GM21390 (cell line): ENCODE measurements at regions not wholly inside any gene's neighbourhood (a gene's known extent, or its start where the extent isn't known, plus 50 kb on each side); places are given as distances from the start of the nearest gene placed in this dataset.

Experiments
- ATAC-seq: cut with Tn5 transposase; IDR thresholded peaks from one replicate; pipeline ENCODE4 v1.9.1; 2021; ENCODE audit not compliant: unreplicated experiment

GRCh38 chr6:126603410-126603809, 263.5 kb downstream of the CENPW start:
- ATAC-seq: no peak

- ATAC-seq: no peak
These were observed 265.2 kb downstream of the CENPW start for GRCh38 chr6:126605089-126605488.

GRCh38 chr6:126607289-126607688, 267.4 kb downstream of the CENPW start:
- no peak for ATAC-seq

- ATAC-seq: no peak
These were observed 268.8 kb downstream of the CENPW start for GRCh38 chr6:126608681-126609080.

- ATAC-seq: no peak
These were observed 275.0 kb downstream of the CENPW start for GRCh38 chr6:126614642-126615504.

GRCh38 chr6:126616866-126617265, 277.0 kb downstream of the CENPW start:
- ATAC-seq: no peak

- no peak for ATAC-seq
These were observed 278.9 kb downstream of the CENPW start for GRCh38 chr6:126618639-126619343.

GRCh38 chr6:126620719-126621118, 280.8 kb downstream of the CENPW start:
- ATAC-seq: no peak

- no peak for ATAC-seq
These were observed 285.1 kb downstream of the CENPW start for GRCh38 chr6:126625019-126625418.

GRCh38 chr6:126628125-126628524, 288.2 kb downstream of the CENPW start:
- peak; percentile 72 for ATAC-seq

GRCh38 chr6:126631363-126631762, 291.4 kb downstream of the CENPW start:
- no peak for ATAC-seq

GRCh38 chr6:126632271-126632670, 292.4 kb downstream of the CENPW start:
- ATAC-seq: no peak

- no peak for ATAC-seq
These were observed 293.5 kb downstream of the CENPW start for GRCh38 chr6:126633373-126633772.

GRCh38 chr6:126640356-126640755, 300.4 kb downstream of the CENPW start:
- no peak for ATAC-seq

GRCh38 chr6:126640921-126641320, 301.0 kb downstream of the CENPW start:
- ATAC-seq: no peak

GRCh38 chr6:126641641-126642040, 301.7 kb downstream of the CENPW start:
- ATAC-seq: no peak

GRCh38 chr6:126643352-126643751, 303.4 kb downstream of the CENPW start:
- no peak for ATAC-seq

- ATAC-seq: no peak
These were observed 311.0 kb downstream of the CENPW start for GRCh38 chr6:126650931-126651330.

GRCh38 chr6:126657561-126658175, 317.8 kb downstream of the CENPW start:
- ATAC-seq: no peak

GRCh38 chr6:126660376-126660775, 320.5 kb downstream of the CENPW start:
- ATAC-seq: no peak

GRCh38 chr6:126661646-126662045, 321.7 kb downstream of the CENPW start:
- ATAC-seq: no peak

- ATAC-seq: no peak
These were observed 323.1 kb downstream of the CENPW start for GRCh38 chr6:126662966-126663365.
